Amniotic stem cell (primary cell): ENCODE measurements at regions not wholly inside any gene's neighbourhood (a gene's known extent, or its start where the extent isn't known, plus 50 kb on each side); places are given as distances from the start of the nearest gene placed in this dataset.
A peak's percentile ranks its signal among the peaks of the same experiment; 100 is the strongest.

ENCODE experiments used
- DNase-seq: peaks from one replicate; lab custom pipeline; 2025; lab: John Stamatoyannopoulos, UW

GRCh38 chr3:66165660-66166059 is 55.1 kb upstream of the SLC25A26 start:
- no peak for DNase-seq

GRCh38 chr3:66164155-66164554 is 56.6 kb upstream of the SLC25A26 start:
- no peak for DNase-seq

DNA sequence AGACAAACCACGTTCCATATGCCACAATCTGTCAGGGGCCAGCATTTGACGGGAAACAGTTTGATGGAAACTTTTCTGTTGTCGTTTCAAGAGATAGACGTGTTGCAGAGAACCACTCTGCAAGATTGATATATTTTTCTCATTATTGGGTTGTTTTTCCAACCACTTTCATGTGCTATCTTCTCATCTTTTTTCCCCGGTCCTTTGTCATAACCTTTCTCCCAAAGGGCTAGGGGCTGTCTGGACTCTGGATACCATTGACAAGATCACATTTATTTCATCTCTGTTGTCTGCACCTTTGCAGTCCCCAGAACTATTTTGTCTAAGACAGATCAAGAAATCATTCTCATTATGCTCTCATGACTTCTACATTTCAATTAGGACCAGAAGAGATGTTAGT is 57.6 kb upstream of the SLC25A26 start:
- no peak for DNase-seq

DNA sequence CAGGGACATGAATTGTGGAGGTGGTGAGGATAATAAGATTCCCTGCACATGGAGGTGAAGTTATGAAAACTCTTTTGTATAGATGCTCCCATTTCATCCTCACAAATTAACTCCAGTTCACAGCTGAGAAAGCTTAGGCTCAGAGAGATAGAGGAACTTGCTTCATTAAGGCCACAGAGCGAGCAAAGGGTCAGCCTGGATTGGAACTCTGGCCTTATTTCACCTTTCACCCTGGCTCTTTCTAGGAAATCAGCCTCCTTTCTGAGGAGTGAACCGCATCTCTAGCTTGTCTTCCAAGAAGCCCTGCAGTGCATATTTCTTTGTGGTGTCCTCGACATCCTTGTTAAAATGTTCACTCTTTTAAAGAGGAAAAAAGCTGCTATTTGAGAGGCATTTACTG is 58.0 kb upstream of the SLC25A26 start:
- no peak for DNase-seq

GRCh38 chr3:66158933-66159683 is 61.7 kb upstream of the SLC25A26 start:
- no peak for DNase-seq

DNA sequence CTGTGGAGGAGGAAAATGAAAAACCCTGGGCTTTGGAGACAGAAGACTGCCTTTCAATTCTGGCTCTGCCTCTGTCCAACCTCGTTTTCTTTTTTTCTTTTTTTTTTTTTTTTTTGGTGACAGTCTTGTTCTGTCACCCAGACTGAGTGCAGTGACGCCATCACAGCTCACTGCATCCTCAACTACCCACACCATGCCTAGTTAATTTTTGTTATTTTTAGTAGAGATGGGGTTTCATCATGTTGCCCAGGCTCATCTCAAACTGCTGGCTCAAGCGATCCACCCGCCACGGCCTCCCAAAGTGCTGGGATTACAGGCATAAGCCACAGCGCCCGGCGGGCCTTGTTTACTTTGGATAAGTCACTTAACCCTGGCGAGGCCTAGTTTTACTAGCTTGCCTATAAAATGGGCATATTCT is 66.3 kb upstream of the SLC25A26 start:
- no peak for DNase-seq

DNA sequence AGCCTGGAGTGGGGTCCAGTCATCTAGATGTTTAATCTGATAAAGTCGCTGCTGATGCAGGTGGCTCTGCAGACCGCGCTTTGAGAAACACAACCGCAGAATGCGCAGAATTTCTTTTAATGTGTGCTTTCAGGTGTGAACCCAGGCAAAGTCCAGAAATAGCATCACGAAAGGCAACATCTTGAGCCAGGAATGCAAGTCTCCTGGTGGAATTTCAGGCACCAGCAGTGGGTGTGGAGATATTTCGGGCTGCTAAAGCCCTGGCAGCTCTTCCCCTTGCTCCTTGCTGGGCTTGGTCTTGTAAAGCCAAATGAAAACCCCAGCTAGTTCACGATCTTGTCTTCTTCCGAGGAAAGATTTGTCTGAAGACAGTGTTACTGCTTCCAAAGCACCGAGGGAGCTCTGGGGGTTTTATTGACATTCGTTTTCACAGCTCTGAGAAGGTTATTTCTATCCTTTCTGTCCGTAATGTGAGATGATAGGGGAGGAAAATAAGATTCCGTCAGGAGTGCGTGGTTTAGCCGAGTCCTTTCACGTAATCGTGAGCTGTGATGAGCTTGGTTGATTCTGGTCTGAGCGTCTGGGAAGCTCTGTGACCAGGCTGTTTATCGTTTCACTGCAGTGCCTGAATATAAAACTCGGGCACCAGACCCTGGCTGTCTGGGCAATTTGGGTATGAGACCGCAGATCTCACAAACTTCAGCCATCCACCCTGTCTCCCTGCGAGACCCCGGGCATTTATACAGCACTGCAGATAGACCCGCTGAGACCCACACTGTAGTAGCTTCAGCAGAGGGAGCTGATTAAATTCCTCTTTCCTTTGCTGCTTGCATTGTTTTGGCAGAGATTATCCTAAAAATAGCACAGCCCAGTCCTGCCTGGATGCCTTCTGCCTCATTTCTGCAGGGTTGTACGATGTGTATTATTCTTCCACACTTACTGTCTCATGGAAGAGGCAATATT is 67.0 kb upstream of the SLC25A26 start:
- peak; percentile 8 for DNase-seq

GRCh38 chr3:66152336-66152735 is 68.5 kb upstream of the SLC25A26 start:
- no peak for DNase-seq

GRCh38 chr3:66150977-66151376 is 69.8 kb upstream of the SLC25A26 start:
- DNase-seq = no peak

DNA sequence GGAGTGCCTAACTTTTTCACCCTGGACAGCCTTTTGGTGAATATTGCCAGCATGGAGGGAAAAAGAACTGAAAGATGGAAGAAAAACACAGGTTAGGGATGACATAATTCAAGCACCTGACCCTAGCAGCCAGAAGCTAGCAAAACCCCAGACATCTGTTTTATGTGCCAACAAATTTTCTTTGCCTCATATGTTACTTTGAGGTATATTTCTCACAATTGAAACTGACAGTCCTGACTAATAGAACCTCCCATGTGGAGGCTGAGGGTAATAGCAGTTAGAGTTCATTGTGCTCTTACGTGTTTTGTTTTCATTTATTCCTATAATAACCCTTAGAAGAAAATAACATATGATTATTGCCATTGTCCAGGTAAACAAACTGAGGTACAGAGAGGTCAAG is 71.5 kb upstream of the SLC25A26 start:
- no peak for DNase-seq

DNA sequence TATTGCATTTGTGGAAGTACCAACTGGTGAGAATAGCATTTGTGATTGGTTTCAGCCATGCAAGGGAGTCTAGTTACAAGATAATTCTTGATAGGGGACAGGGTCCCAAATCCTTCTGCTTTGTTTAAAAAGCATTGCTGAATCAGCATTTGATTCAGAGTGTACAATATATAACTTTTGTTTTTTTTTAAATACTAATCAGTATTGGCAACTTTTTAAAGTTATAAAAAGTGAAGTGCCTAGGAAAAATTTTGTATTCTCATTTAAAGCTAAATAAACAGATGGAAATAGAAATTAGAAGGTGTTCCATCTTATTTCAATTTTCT is 75.4 kb upstream of the SLC25A26 start:
- no peak for DNase-seq

- no peak for DNase-seq
Observed at GRCh38 chr3:66144568-66145407, 76.0 kb upstream of the SLC25A26 start.

GRCh38 chr3:66142079-66142478 is 78.7 kb upstream of the SLC25A26 start:
- no peak for DNase-seq

- no peak for DNase-seq
Observed at GRCh38 chr3:66140743-66141372, 79.9 kb upstream of the SLC25A26 start.

DNA sequence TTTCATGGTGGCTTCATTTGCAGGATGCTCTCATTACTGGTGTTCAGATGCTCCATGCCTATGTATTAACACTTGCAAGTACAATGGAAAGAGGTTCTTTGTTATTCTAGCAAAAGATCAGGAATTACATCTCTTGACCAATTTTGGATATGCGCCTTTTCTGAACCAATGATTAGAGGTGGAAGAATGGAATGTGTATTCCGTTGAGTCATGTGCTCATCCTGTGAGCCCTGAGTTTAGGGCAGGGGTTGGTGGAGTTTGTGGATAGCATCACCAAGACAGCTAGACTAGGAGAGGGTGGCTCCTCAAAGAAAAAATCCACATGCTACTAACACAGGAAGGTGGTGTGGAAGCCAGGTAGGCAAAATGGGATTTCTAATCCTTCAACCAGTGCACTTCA is 80.7 kb upstream of the SLC25A26 start:
- no peak for DNase-seq

- no peak for DNase-seq
Observed at GRCh38 chr3:66139415-66139814, 81.4 kb upstream of the SLC25A26 start.

GRCh38 chr3:66138336-66139313 is 82.2 kb upstream of the SLC25A26 start:
- peak; percentile 8 for DNase-seq

DNA sequence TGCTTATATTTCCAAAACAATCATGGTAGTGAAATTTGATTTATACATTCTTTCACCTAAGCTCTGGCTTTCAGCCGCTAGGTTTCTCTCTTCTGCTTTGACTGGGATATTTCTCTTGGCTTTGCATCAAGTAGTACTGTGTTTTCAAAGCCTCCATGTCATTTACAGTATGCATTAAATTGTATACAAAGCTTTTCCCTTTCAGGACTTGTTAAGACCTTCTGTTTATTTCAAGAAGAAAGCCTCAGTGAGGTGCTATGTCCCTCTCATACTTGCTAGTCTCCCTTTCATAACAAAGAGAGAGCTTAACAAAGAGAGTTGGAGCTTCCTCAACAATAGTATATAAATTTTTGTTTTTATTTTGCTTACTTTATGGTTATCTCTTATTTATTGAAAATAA is 84.2 kb upstream of the SLC25A26 start:
- no peak for DNase-seq

DNA sequence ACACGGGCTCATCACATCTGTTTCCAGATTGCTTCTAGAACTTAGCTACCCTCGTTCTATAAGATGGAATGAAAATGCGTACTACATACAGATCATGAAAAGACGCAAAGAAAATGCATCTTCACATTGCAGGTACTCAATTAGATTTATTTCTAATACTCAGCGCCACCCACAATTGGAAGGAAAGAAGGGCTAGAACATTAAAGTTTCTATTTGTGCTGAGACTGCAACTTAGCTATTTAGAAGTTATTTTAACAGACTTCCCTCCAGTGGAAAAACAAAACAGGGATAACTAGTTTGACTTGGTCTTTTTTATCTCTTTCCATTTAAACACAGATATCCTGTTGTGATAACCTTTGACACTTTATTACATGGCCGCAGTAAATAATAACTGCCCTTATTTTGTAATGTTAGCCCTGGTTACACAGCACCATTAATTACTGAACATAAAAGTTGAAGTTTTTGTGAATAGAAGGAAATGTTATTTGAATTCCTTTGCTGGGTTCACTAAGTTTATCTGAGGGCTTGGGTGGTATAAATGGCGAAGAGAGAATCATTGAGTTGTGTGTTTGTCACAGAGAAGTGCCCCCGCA is 86.9 kb upstream of the SLC25A26 start:
- no peak for DNase-seq

DNA sequence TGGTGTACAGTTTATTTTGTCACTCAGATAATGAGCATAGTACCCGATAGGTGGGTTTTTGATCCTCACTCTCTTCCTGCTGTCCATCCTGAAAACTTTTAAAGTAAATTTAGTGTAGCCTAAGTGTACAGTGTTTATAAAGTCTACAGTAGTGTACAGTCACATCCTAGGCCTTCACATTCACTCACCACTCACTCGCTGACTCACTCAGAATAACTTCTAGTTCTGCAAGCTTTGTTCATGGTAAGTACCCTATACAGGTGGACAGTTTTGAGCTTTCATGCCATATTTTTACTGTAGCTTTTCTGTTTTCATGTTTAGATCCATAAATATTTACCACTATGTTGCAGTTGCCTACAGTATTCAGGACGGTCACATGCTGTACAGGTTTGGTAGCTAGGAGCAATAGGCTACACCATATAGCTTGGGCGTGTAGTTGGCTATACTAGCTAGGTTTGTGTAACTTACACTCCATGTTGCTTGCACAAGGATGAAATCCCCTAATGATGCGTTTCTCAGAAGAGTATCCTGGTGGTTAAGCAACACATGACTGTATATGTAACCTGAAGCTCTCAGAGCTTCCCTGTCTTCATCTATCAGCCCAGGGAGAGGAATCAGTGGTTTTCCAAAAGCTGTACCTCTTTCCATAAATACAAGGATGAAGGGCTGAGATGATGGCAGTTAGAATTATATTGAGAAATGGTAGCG is 87.6 kb upstream of the SLC25A26 start:
- peak; percentile 26 for DNase-seq
